ENCODE measurements at regions not wholly inside any gene's neighbourhood (a gene's known extent, or its start where the extent isn't known, plus 50 kb on each side); places are given as distances from the start of the nearest gene placed in this dataset.

GRCh38 chr3:176933704-176934103 lies 263.6 kb downstream of the TBL1XR1 start:
- Histone ChIP-seq H3K23ac (ENCODE audit: insufficient read length, low read depth, low read length) (no peak overlapping the region), H4K20me1 (ENCODE audit: control insufficient read depth, insufficient read depth, insufficient read length) (no peaks in the 10 kb centered on the region), H3K9ac (ENCODE audit: extremely low read depth, insufficient read length, low read length) (no peak overlapping the region), H4K5ac (ENCODE audit: insufficient read length, low read depth, low read length) (no peak overlapping the region), H3K9me3 (ENCODE audit: control insufficient read depth, low read depth, low read length) (no peaks in the 10 kb centered on the region), H2BK5ac (ENCODE audit: insufficient read length, low read length) (no peak overlapping the region), H3K4me1 (ENCODE audit: insufficient read depth, low read length) (no peaks in the 10 kb centered on the region), H3K18ac (ENCODE audit: insufficient read length, low read depth, low read length) (no peak overlapping the region), H2BK15ac (ENCODE audit: low read depth, low read length) (no peak overlapping the region), H3K4ac (ENCODE audit: low read depth, low read length) (no peak overlapping the region), H2BK12ac (ENCODE audit: insufficient read length, low read depth, low read length) (no peak overlapping the region), H2AK5ac (ENCODE audit: insufficient read length, low read length) (no peak overlapping the region), H3K23me2 (ENCODE audit: insufficient read length, low read depth, low read length, poor library complexity, severe bottlenecking) (no peaks in the 10 kb centered on the region), H3K14ac (ENCODE audit: insufficient read depth, low read length) (no peak overlapping the region), H3K56ac (ENCODE audit: insufficient read length, low read depth, low read length) (no peak overlapping the region), H4K91ac (ENCODE audit: insufficient read length, low read depth, low read length) (no peak overlapping the region), H2BK120ac (ENCODE audit: low read depth, low read length, poor library complexity, severe bottlenecking) (no peak overlapping the region), H3K79me1 (ENCODE audit: insufficient read depth, low read depth, low read length, poor library complexity, severe bottlenecking) (no peaks in the 10 kb centered on the region), H3K4me2 (ENCODE audit: insufficient read depth, insufficient read length, low read length) (no peak overlapping the region), H3K27me3 (ENCODE audit: insufficient read depth, low read length) (no peaks in the 10 kb centered on the region), H3K79me2 (ENCODE audit: insufficient read depth, low read length) (no peaks in the 10 kb centered on the region), H2AFZ (ENCODE audit: low read length) (no peak overlapping the region), H3K27ac (ENCODE audit: insufficient read length, low read depth, low read length) (no peak overlapping the region), H2BK20ac (ENCODE audit: low read depth, low read length, poor library complexity, severe bottlenecking) (no peak overlapping the region), H3T11ph (ENCODE audit: low read length) (no peak overlapping the region), H4K8ac (replicated peaks; ENCODE audit: insufficient read length, low read depth, low read length) (no peak overlapping the region)
- DNase-seq: no peak
- Mint-ChIP-seq H3K9me3 (peaks cover 0 to 7% of the 10 kb centered on the region in 2 experiments; a peak in 2 of 5 replicates), H3K4me1 (peaks cover 0 to 5% of the 10 kb centered on the region in 2 experiments; a peak in 1 of 4 replicates), H3K27me3 (ENCODE audit: low read depth) (no peaks in the 10 kb centered on the region), H3K36me3 (ENCODE audit: insufficient read depth in 1 of 3, low read depth in 3 of 3) (peaks cover 0 to 5% (median 0%) of the 10 kb centered on the region in 3 experiments; a peak in 1 of 7 replicates), H3K4me3 (no peak overlapping the region), H3K27ac (no peak overlapping the region)
- WGBS (ENCODE audit: extremely low coverage, insufficient read length, low lambda C conversion rate): no CpG with 5 or more reads among the region's 8 CpGs
- no peak for TF ChIP-seq CTCF (conservative IDR thresholded peaks at IDR 0.05)

Measured in H9 (cell line).